ENCODE measurements at regions not wholly inside any gene's neighbourhood (a gene's known extent, or its start where the extent isn't known, plus 50 kb on each side); places are given as distances from the start of the nearest gene placed in this dataset.

DNA sequence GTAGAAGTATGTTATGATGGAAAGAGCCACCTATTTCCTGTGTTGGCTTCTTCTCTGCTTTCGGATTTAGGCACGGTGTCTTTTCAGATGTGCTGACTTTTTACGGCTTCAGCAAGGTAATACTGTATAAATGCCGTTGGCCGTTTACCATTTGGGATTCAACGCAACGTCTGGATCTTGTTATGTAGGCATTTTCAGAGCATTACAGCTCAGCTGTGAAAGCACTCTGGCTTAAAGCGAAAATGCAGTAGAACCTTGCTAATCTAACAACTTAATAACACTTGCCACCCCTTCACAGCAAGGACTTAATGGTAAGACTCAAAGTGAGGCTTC is 229.9 kb downstream of the EFCAB11 start:
- TF ChIP-seq, protein P1, sequence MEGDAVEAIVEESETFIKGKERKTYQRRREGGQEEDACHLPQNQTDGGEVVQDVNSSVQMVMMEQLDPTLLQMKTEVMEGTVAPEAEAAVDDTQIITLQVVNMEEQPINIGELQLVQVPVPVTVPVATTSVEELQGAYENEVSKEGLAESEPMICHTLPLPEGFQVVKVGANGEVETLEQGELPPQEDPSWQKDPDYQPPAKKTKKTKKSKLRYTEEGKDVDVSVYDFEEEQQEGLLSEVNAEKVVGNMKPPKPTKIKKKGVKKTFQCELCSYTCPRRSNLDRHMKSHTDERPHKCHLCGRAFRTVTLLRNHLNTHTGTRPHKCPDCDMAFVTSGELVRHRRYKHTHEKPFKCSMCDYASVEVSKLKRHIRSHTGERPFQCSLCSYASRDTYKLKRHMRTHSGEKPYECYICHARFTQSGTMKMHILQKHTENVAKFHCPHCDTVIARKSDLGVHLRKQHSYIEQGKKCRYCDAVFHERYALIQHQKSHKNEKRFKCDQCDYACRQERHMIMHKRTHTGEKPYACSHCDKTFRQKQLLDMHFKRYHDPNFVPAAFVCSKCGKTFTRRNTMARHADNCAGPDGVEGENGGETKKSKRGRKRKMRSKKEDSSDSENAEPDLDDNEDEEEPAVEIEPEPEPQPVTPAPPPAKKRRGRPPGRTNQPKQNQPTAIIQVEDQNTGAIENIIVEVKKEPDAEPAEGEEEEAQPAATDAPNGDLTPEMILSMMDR (IDR thresholded peaks at IDR 0.05; ENCODE audit: insufficient read depth, low read length, poor library complexity, severe bottlenecking) = no peak
- no peak for TF ChIP-seq EZH2phosphoT487 (conservative IDR thresholded peaks at IDR 0.05; ENCODE audit: low read length)
- peaks cover 14% of the 10 kb centered on the region for H3F3A ChIP-seq (ENCODE audit: insufficient read depth)
- H3K9ac ChIP-seq (ENCODE audit: low read length) = no peak overlapping the region
- no peaks in the 10 kb centered on the region for H3K27me3 ChIP-seq (ENCODE audit: low read length)
- no peaks in the 10 kb centered on the region for H3K79me2 ChIP-seq (ENCODE audit: insufficient read depth, low read length)
- H3K9me3 ChIP-seq (ENCODE audit: insufficient read depth, low read length) = no peaks in the 10 kb centered on the region
- H4K20me1 ChIP-seq (ENCODE audit: low read depth, low read length) = no peaks in the 10 kb centered on the region
- H3K27ac ChIP-seq (ENCODE audit: low read depth, low read length) = no peak overlapping the region
- no peaks in the 10 kb centered on the region for H3K36me3 ChIP-seq (ENCODE audit: low read length)
- H3K4me3 ChIP-seq (ENCODE audit: insufficient read depth, low read length, poor library complexity, severe bottlenecking) = no peak overlapping the region
- H3K4me2 ChIP-seq (ENCODE audit: low read depth, low read length, poor library complexity, severe bottlenecking) = no peak overlapping the region
- no peak overlapping the region for H2AFZ ChIP-seq (ENCODE audit: low read depth, low read length, severe bottlenecking)
- no peaks in the 10 kb centered on the region for H3K9me2 ChIP-seq (replicated peaks; ENCODE audit: insufficient read depth, low read length)

DNA sequence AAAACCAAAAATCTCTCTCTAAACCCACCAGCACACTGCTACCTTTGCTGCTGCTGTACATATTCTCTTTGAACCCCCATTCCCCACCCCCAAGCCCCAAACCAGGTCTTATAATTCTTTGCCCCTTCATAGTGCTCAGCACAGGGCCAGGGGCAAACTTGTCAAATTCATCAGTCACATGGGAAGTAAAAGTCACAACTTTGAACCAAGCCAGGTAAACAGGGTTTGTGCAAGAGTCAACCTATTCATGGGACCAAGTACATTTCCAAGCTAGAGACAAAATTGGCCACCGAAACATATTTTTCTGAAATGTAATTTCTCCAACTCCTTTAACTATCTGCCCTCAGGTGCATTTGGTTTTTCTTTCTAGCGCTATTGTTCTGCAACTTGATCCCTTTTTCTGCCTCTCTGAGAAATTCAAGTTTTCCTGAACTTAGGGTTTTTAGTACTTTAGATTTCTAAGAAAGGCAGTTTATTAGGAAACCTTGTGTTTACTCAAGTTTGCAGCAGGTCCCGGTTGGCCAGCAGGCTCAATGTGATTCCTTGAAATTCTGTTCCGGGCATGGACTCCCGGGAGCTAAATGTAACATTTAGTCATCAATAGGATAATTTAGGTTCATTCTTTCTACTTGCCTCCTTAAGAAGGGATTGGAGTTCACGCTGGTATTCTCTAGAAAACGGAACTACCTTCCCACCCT is 230.5 kb downstream of the EFCAB11 start:
- no peaks in the 10 kb centered on the region for H3K27me3 ChIP-seq (ENCODE audit: low read length)
- TF ChIP-seq EZH2phosphoT487 (conservative IDR thresholded peaks at IDR 0.05; ENCODE audit: low read length) = no peak
- TF ChIP-seq, protein P1 (IDR thresholded peaks at IDR 0.05; ENCODE audit: insufficient read depth, low read length, poor library complexity, severe bottlenecking) = no peak
- no peaks in the 10 kb centered on the region for H3K79me2 ChIP-seq (ENCODE audit: insufficient read depth, low read length)
- H4K20me1 ChIP-seq (ENCODE audit: low read depth, low read length) = no peaks in the 10 kb centered on the region
- peaks cover 14% of the 10 kb centered on the region for H3F3A ChIP-seq (ENCODE audit: insufficient read depth)
- no peak overlapping the region for H3K9ac ChIP-seq (ENCODE audit: low read length)
- no peaks in the 10 kb centered on the region for H3K9me3 ChIP-seq (ENCODE audit: insufficient read depth, low read length)
- H3K9me2 ChIP-seq (replicated peaks; ENCODE audit: insufficient read depth, low read length) = no peaks in the 10 kb centered on the region
- H3K4me3 ChIP-seq (ENCODE audit: insufficient read depth, low read length, poor library complexity, severe bottlenecking) = no peak overlapping the region
- H2AFZ ChIP-seq (ENCODE audit: low read depth, low read length, severe bottlenecking) = no peak overlapping the region
- no peak overlapping the region for H3K4me2 ChIP-seq (ENCODE audit: low read depth, low read length, poor library complexity, severe bottlenecking)
- no peaks in the 10 kb centered on the region for H3K36me3 ChIP-seq (ENCODE audit: low read length)
- H3K27ac ChIP-seq (ENCODE audit: low read depth, low read length) = no peak overlapping the region

DNA sequence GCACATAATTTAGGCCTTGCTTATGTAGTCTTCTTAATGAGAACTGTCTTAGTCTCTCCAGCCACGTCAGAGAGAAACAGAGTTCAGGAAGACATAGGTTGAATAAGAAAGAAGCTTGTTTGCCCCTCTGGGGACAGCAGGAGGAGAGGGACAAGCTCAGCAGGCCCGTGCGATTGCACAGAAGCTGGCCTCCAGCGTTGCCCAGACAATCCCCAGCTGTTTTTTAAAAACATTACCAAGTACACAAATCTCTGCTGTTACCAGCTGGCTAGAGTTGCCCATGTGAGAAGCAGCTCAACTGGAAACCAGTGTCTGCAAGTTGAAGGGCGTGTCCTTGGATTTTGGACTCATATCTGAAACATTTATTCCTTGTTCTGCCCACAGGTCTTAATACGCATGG is 232.6 kb downstream of the EFCAB11 start:
- TF ChIP-seq, protein P1 (IDR thresholded peaks at IDR 0.05; ENCODE audit: insufficient read depth, low read length, poor library complexity, severe bottlenecking) = no peak
- no peak for TF ChIP-seq EZH2phosphoT487 (conservative IDR thresholded peaks at IDR 0.05; ENCODE audit: low read length)
- no peaks in the 10 kb centered on the region for H3K9me3 ChIP-seq (ENCODE audit: insufficient read depth, low read length)
- no peak overlapping the region for H3K4me3 ChIP-seq (ENCODE audit: insufficient read depth, low read length, poor library complexity, severe bottlenecking)
- H3K4me2 ChIP-seq (ENCODE audit: low read depth, low read length, poor library complexity, severe bottlenecking) = no peak overlapping the region
- no peaks in the 10 kb centered on the region for H3K27me3 ChIP-seq (ENCODE audit: low read length)
- H3K27ac ChIP-seq (ENCODE audit: low read depth, low read length) = 0 out of 2 replicates have a peak overlapping the region, but pooled peaks have one; percentile 58
- H3K79me2 ChIP-seq (ENCODE audit: insufficient read depth, low read length) = no peaks in the 10 kb centered on the region
- no peaks in the 10 kb centered on the region for H3K9me2 ChIP-seq (replicated peaks; ENCODE audit: insufficient read depth, low read length)
- H3F3A ChIP-seq (ENCODE audit: insufficient read depth) = peaks cover 14% of the 10 kb centered on the region
- no peaks in the 10 kb centered on the region for H3K36me3 ChIP-seq (ENCODE audit: low read length)
- no peak overlapping the region for H3K9ac ChIP-seq (ENCODE audit: low read length)
- H4K20me1 ChIP-seq (ENCODE audit: low read depth, low read length) = no peaks in the 10 kb centered on the region
- peak overlapping the region; percentile 82 for H2AFZ ChIP-seq (ENCODE audit: low read depth, low read length, severe bottlenecking)

Data from SU-DHL-6 (cell line).